Ovary (tissue), 3 donors: ENCODE measurements at regions not wholly inside any gene's neighbourhood (a gene's known extent, or its start where the extent isn't known, plus 50 kb on each side); places are given as distances from the start of the nearest gene placed in this dataset.

Experiments
- CTCF ChIP-seq, 3 donors: fragments of 450-650 bp in 2 of 3; fragments of 200-600 bp in 1 of 3; IDR thresholded peaks; one replicate each; pipeline versions ENCODE4 v1.5.1 to v1.8.0; 2016 to 2022; ENCODE audit warnings: antibody characterized with exemption in 3 of 3, mild to moderate bottlenecking in 1 of 3
- EP300 ChIP-seq: sonication (generic); formaldehyde crosslinking; IDR thresholded peaks from one replicate; pipeline ENCODE4 v1.6.1; 2017; ENCODE audit warnings: antibody characterized with exemption
- POLR2A ChIP-seq: fragments of 450-650 bp; IDR thresholded peaks from one replicate; pipeline ENCODE4 v1.6.1; 2017; ENCODE audit warnings: antibody characterized with exemption, mild to moderate bottlenecking, moderate library complexity
- donor health status: DM: no; HTN: no; CAD: no.

DNA sequence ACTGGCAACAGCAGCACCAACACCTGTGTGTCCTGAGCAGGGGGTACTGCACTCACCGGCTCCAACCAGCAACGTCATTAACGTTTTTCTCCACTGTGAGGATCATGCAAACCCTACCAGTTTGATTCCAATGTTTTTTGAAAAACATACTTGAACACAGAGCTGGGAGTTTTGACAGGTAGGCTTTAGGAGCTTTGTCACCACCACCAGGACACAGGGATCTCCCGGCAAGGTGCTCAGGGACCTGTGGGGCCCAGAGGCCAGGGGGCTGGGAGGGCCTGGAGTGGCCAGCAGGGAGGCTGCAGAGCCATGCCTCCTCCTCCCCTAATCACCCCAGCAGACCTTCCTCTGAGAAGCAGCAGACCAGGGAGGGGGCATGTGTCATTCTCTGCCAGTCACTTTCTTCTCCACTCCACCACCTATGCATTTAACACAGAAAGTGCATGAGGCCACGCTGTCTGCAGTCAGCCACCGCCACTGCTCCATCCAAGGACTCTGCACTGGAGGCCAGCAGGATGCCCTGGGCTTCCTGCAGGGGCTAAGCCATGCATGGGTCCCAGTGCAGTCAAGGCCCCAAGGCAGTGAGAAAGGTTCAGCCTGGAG, 768.2 kb downstream of the KCNJ18 start:
- TF ChIP-seq POLR2A: no peak
- no peak for TF ChIP-seq CTCF (IDR thresholded peaks at IDR 0.05)
- no peak for TF ChIP-seq EP300
